Mesendoderm (in vitro differentiated cells): ENCODE measurements at regions not wholly inside any gene's neighbourhood (a gene's known extent, or its start where the extent isn't known, plus 50 kb on each side); places are given as distances from the start of the nearest gene placed in this dataset.

ENCODE experiments used
- DNase-seq: peaks from one replicate; pipeline ENCODE4 v3.0.0; 2013
- H2AK5ac ChIP-seq: 2 replicates; pipeline ENCODE4 v1.6.1; 2013; ENCODE audit warnings: low read length, inconsistent platforms
- H2BK120ac ChIP-seq: 2 replicates; pipeline ENCODE4 v1.6.1; 2013; ENCODE audit warnings: low read depth, mild to moderate bottlenecking, low read length, moderate library complexity, mixed read lengths
- H2BK15ac ChIP-seq: replicated peaks from 2 replicates; pipeline ENCODE4 v1.6.1; 2013; ENCODE audit warnings: low read depth, mild to moderate bottlenecking, moderate library complexity
- H2BK5ac ChIP-seq: 2 replicates; pipeline ENCODE4 v1.6.1; 2013; ENCODE audit warnings: low read length, inconsistent platforms
- H3K18ac ChIP-seq: 2 replicates; pipeline ENCODE4 v1.6.1; 2013; ENCODE audit warnings: mild to moderate bottlenecking, low read length, mixed read lengths
- H3K23ac ChIP-seq: one replicate; pipeline ENCODE4 v1.6.1; 2013; ENCODE audit warnings: low read length
- H3K27ac ChIP-seq: 2 replicates; pipeline ENCODE4 v1.5.1; 2013; ENCODE audit warnings: low read depth, mild to moderate bottlenecking, inconsistent platforms, low read length, moderate library complexity
- H3K27me3 ChIP-seq: 2 replicates; pipeline ENCODE4 v1.6.1; 2013; ENCODE audit warnings: low read length, control low read depth, mild to moderate bottlenecking, inconsistent platforms; ENCODE audit not compliant: insufficient read depth, poor library complexity
- H3K36me3 ChIP-seq: 2 replicates; pipeline ENCODE4 v1.6.1; 2013; ENCODE audit warnings: low read length, inconsistent platforms; ENCODE audit not compliant: control insufficient read depth, insufficient read depth
- H3K4ac ChIP-seq: one replicate; pipeline ENCODE4 v1.6.1; 2013; ENCODE audit warnings: low read depth, mild to moderate bottlenecking, low read length, moderate library complexity
- H3K4me1 ChIP-seq: 2 replicates; pipeline ENCODE4 v1.6.1; 2013; ENCODE audit warnings: low read depth, low read length, inconsistent platforms; ENCODE audit not compliant: control insufficient read depth
- H3K4me2 ChIP-seq: 2 replicates; pipeline ENCODE4 v1.6.1; 2013; ENCODE audit warnings: low read length
- H3K4me3 ChIP-seq: 2 replicates; pipeline ENCODE4 v1.5.1; 2013; ENCODE audit warnings: mild to moderate bottlenecking, low read length
- H3K56ac ChIP-seq: one replicate; pipeline ENCODE4 v1.6.1; 2013; ENCODE audit warnings: low read length
- H3K79me1 ChIP-seq: 2 replicates; pipeline ENCODE4 v1.6.1; 2013; ENCODE audit warnings: low read length, inconsistent platforms
- H3K79me2 ChIP-seq: 2 replicates; pipeline ENCODE4 v1.6.1; 2013; ENCODE audit warnings: mild to moderate bottlenecking, low read length; ENCODE audit not compliant: control insufficient read depth, insufficient read depth
- H3K9ac ChIP-seq: 2 replicates; pipeline ENCODE4 v1.6.1; 2013; ENCODE audit warnings: low read length, inconsistent platforms
- H4K5ac ChIP-seq: one replicate; pipeline ENCODE4 v1.6.1; 2013; ENCODE audit warnings: low read length
- H4K8ac ChIP-seq: one replicate; pipeline ENCODE4 v1.6.1; 2013; ENCODE audit warnings: low read depth, mild to moderate bottlenecking, control low read depth, low read length, moderate library complexity
- WGBS: extraction: QIAGEN DNeasy Blood & Tissue Kit; methylation state at CpG from one replicate; pipeline ENCODE4 v1.1.7; 2013; ENCODE audit warnings: low lambda C conversion rate, missing lambda C conversion rate; ENCODE audit not compliant: insufficient coverage; ENCODE audit errors: extremely low coverage; 5-methylcytosine and 5-hydroxymethylcytosine counted together

GRCh38 chr7:114087653-114088469 lies 169.1 kb upstream of the PPP1R3A start:
- Histone ChIP-seq H3K27ac (no peak overlapping the region), H2BK5ac (no peak overlapping the region), H3K18ac (no peak overlapping the region), H3K23ac (no peak overlapping the region), H2AK5ac (no peak overlapping the region), H3K4me1 (peaks cover 2% of the 10 kb centered on the region), H4K5ac (no peak overlapping the region), H3K4me2 (peak overlapping the region; percentile 70), H2BK15ac (no peak overlapping the region), H2BK120ac (no peak overlapping the region), H3K36me3 (no peaks in the 10 kb centered on the region), H3K27me3 (peaks cover 25% of the 10 kb centered on the region), H3K79me1 (no peaks in the 10 kb centered on the region), H3K79me2 (no peaks in the 10 kb centered on the region), H3K4ac (no peak overlapping the region), H3K9ac (peak overlapping the region; percentile 24), H4K8ac (no peak overlapping the region), H3K56ac (peak overlapping the region; percentile 56), H3K4me3 (peak overlapping the region; percentile 32)
- peak; percentile 67 for DNase-seq
- WGBS: no CpG with 5 or more reads among the region's 32 CpGs

- Histone ChIP-seq H3K36me3 (no peaks in the 10 kb centered on the region), H3K4me1 (peaks cover 2% of the 10 kb centered on the region), H3K79me1 (no peaks in the 10 kb centered on the region), H3K56ac (peak overlapping the region; percentile 37), H2BK15ac (no peak overlapping the region), H3K23ac (no peak overlapping the region), H4K8ac (no peak overlapping the region), H3K27me3 (peaks cover 28% of the 10 kb centered on the region), H2BK5ac (no peak overlapping the region), H3K79me2 (no peaks in the 10 kb centered on the region), H3K9ac (peak overlapping the region; percentile 15), H2BK120ac (no peak overlapping the region), H2AK5ac (no peak overlapping the region), H3K4ac (no peak overlapping the region), H3K4me2 (peak overlapping the region; percentile 98), H3K27ac (no peak overlapping the region), H4K5ac (no peak overlapping the region), H3K4me3 (peak overlapping the region; percentile 35), H3K18ac (no peak overlapping the region)
- DNase-seq: peak; percentile 47
- WGBS: no CpG with 5 or more reads among the region's 54 CpGs
Observed at GRCh38 chr7:114086914-114087652, 168.3 kb upstream of the PPP1R3A start.

- Histone ChIP-seq H3K4me1 (peaks cover 2% of the 10 kb centered on the region), H3K4me3 (peak overlapping the region; percentile 32), H3K79me1 (no peaks in the 10 kb centered on the region), H4K8ac (no peak overlapping the region), H3K27ac (no peak overlapping the region), H4K5ac (no peak overlapping the region), H3K4ac (no peak overlapping the region), H3K9ac (peak overlapping the region; percentile 34), H3K4me2 (peak overlapping the region; percentile 98), H3K27me3 (peaks cover 28% of the 10 kb centered on the region), H2BK5ac (no peak overlapping the region), H2BK120ac (no peak overlapping the region), H3K23ac (no peak overlapping the region), H3K56ac (peak overlapping the region; percentile 49), H2AK5ac (no peak overlapping the region), H2BK15ac (no peak overlapping the region), H3K36me3 (no peaks in the 10 kb centered on the region), H3K79me2 (no peaks in the 10 kb centered on the region), H3K18ac (peak overlapping the region; percentile 23)
- WGBS: no CpG with 5 or more reads among the region's 31 CpGs
- peak; percentile 19 for DNase-seq
Observed at GRCh38 chr7:114086537-114086913, 167.7 kb upstream of the PPP1R3A start.

GRCh38 chr7:114085592-114086501 lies 167.0 kb upstream of the PPP1R3A start:
- Histone ChIP-seq H4K5ac (no peak overlapping the region), H3K4ac (no peak overlapping the region), H3K79me1 (no peaks in the 10 kb centered on the region), H2AK5ac (no peak overlapping the region), H3K56ac (peak overlapping the region; percentile 91), H3K79me2 (no peaks in the 10 kb centered on the region), H3K27ac (peak overlapping the region; percentile 71), H3K4me3 (peak overlapping the region; percentile 60), H3K9ac (peak overlapping the region; percentile 79), H3K27me3 (peaks cover 28% of the 10 kb centered on the region), H2BK5ac (no peak overlapping the region), H2BK15ac (no peak overlapping the region), H4K8ac (peak overlapping the region; percentile 42), H3K18ac (peak overlapping the region; percentile 23), H3K4me1 (peaks cover 2% of the 10 kb centered on the region), H3K4me2 (peak overlapping the region; percentile 98), H3K23ac (no peak overlapping the region), H2BK120ac (no peak overlapping the region), H3K36me3 (no peaks in the 10 kb centered on the region)
- WGBS: no CpG with 5 or more reads among the region's 77 CpGs
- DNase-seq: peak; percentile 94

GRCh38 chr7:114085313-114085591 lies 166.4 kb upstream of the PPP1R3A start:
- Histone ChIP-seq H3K4me1 (peaks cover 2% of the 10 kb centered on the region), H3K4ac (no peak overlapping the region), H3K56ac (peak overlapping the region; percentile 91), H3K27me3 (peaks cover 28% of the 10 kb centered on the region), H4K5ac (no peak overlapping the region), H3K4me3 (peak overlapping the region; percentile 60), H2BK5ac (no peak overlapping the region), H4K8ac (peak overlapping the region; percentile 42), H3K79me1 (no peaks in the 10 kb centered on the region), H3K18ac (peak overlapping the region; percentile 69), H2AK5ac (no peak overlapping the region), H3K23ac (no peak overlapping the region), H2BK120ac (no peak overlapping the region), H2BK15ac (no peak overlapping the region), H3K4me2 (peak overlapping the region; percentile 98), H3K36me3 (no peaks in the 10 kb centered on the region), H3K27ac (peak overlapping the region; percentile 71), H3K9ac (peak overlapping the region; percentile 79), H3K79me2 (no peaks in the 10 kb centered on the region)
- WGBS: no CpG with 5 or more reads among the region's 18 CpGs
- no peak for DNase-seq
